AG09319 (cell line): ENCODE measurements at regions not wholly inside any gene's neighbourhood (a gene's known extent, or its start where the extent isn't known, plus 50 kb on each side); places are given as distances from the start of the nearest gene placed in this dataset.

Source experiments
- DNase-seq: peaks from one replicate; pipeline ENCODE4 v3.0.0-alpha.2; 2010; ENCODE audit warnings: low read depth; ENCODE audit errors: extremely low read depth
- CTCF ChIP-seq: IDR thresholded peaks from 2 replicates; pipeline ENCODE4 v1.5.1; 2011; ENCODE audit warnings: low read depth, mild to moderate bottlenecking, inconsistent platforms, low read length, moderate library complexity

GRCh38 chr6:110527516-110527915, 51.1 kb upstream of the SLC22A16 start:
- DNase-seq, result no peak
- no peak for TF ChIP-seq CTCF

GRCh38 chr6:110526726-110527125, 50.3 kb upstream of the SLC22A16 start:
- no peak for DNase-seq

More at GRCh38 chr6:110526726-110527125, 50.3 kb upstream of the SLC22A16 start:
- TF ChIP-seq CTCF, result no peak
